K562 (cell line): ENCODE measurements at regions not wholly inside any gene's neighbourhood (a gene's known extent, or its start where the extent isn't known, plus 50 kb on each side); places are given as distances from the start of the nearest gene placed in this dataset.

Source experiments
- ATAC-seq: fragments of 200-7000 bp; cut with Tn5 transposase; 3 replicates; pipeline ENCODE4 v1.9.1; 2020; ENCODE audit warnings: moderate library complexity
- BruUV-seq: library from RNA; stranded (reverse); fragments of 400-500 nt; replicated peaks from 2 replicates; lab custom pipeline; 2021; lab: Mats Ljungman, UMichigan
- CTCF ChIA-PET: fragments of 300-600 bp; formaldehyde crosslinking; extraction: SDS; loops from one replicate; lab custom pipeline; 2021; ENCODE audit warnings: low intra/inter-chr PET ratio; lab: Yijun Ruan, JAX
- POLR2A ChIA-PET: fragments of 300-600, 350-650 bp; sonication (Branson Sonifier 250); formaldehyde crosslinking; extraction: SDS; loops from one replicate; lab custom pipeline; 2021; ENCODE audit warnings: antibody characterized with exemption, inconsistent platforms; lab: Yijun Ruan, JAX
- DNase-seq, 4 experiments: peaks; one replicate each; pipeline versions ENCODE4 v3.0.0 to v3.0.0-alpha.2; 2011 to 2018; ENCODE audit warnings: low spot score in 3 of 4, mixed read lengths in 3 of 4; ENCODE audit errors: extremely low read depth in 1 of 4
- FAIRE-seq: peaks from 2 replicates; lab custom pipeline; 2011; peaks lifted over from hg19 to GRCh38; lab: Jason Lieb, UNC
- H2AFZ ChIP-seq: 2 replicates; pipeline ENCODE4 v1.6.0; 2011; ENCODE audit warnings: low read depth, low read length, control low read depth, inconsistent platforms
- H3K27ac ChIP-seq: fragments of 200-600 bp; 3 replicates; pipeline ENCODE4 v1.8.0; 2011; ENCODE audit warnings: low read depth, mild to moderate bottlenecking, control low read depth, inconsistent platforms, low read length, moderate library complexity, mixed read lengths; ENCODE audit errors: extremely low read depth
- H3K27me3 ChIP-seq, 2 experiments: fragments of 300-600 bp in 1 of 2; 2 replicates in 1 of 2; 3 replicates in 1 of 2; pipeline versions ENCODE4 v1.6.0 to v1.8.0; 2011; ENCODE audit warnings: inconsistent platforms in 2 of 2, low read length in 2 of 2, mild to moderate bottlenecking in 1 of 2, mixed read lengths in 1 of 2, moderate library complexity in 1 of 2; ENCODE audit not compliant: control insufficient read depth in 2 of 2, insufficient read depth in 2 of 2
- H3K36me3 ChIP-seq: fragments of 300-600 bp; 3 replicates; pipeline ENCODE4 v1.8.0; 2011; ENCODE audit warnings: mild to moderate bottlenecking, low read length, inconsistent platforms; ENCODE audit not compliant: control insufficient read depth, insufficient read depth
- H3K4me1 ChIP-seq, 2 experiments: fragments of 200-600 bp in 1 of 2; replicated peaks in 1 of 2; 2 replicates in 1 of 2; 3 replicates in 1 of 2; pipeline versions ENCODE4 v1.5.1 to v1.8.0; 2011; ENCODE audit warnings: inconsistent platforms in 2 of 2, low read length in 2 of 2, mild to moderate bottlenecking in 1 of 2, mixed read lengths in 1 of 2, moderate library complexity in 1 of 2; ENCODE audit not compliant: control insufficient read depth in 2 of 2, insufficient read depth in 2 of 2
- H3K4me2 ChIP-seq: 2 replicates; pipeline ENCODE4 v1.6.1; 2011; ENCODE audit warnings: low read length, control low read depth, inconsistent platforms, mixed read lengths; ENCODE audit not compliant: insufficient read depth
- H3K4me3 ChIP-seq: fragments of 200-600 bp; sonication (generic), shearing (Covaris generic); 2 replicates; pipeline ENCODE4 v1.5.1; 2016; ENCODE audit warnings: control low read depth, inconsistent platforms
- H3K79me2 ChIP-seq: fragments of 200-600 bp; 3 replicates; pipeline ENCODE4 v1.8.0; 2011; ENCODE audit warnings: low read length, inconsistent platforms; ENCODE audit not compliant: control insufficient read depth, insufficient read depth
- H3K9ac ChIP-seq, 2 experiments: 2 replicates each; pipeline versions ENCODE4 v1.6.0 to v1.6.1; 2011; ENCODE audit warnings: low read depth in 2 of 2, low read length in 2 of 2, control low read depth in 1 of 2, inconsistent platforms in 1 of 2, mild to moderate bottlenecking in 1 of 2, mixed read lengths in 1 of 2; ENCODE audit not compliant: insufficient read depth in 1 of 2
- H3K9me1 ChIP-seq: one replicate; pipeline ENCODE4 v1.6.0; 2011; ENCODE audit warnings: inconsistent platforms, mild to moderate bottlenecking, low read length, moderate library complexity; ENCODE audit not compliant: control insufficient read depth, insufficient read depth
- H3K9me3 ChIP-seq: replicated peaks from 2 replicates; pipeline ENCODE4 v1.5.1; 2011; ENCODE audit warnings: low read depth, low read length, inconsistent platforms; ENCODE audit not compliant: control insufficient read depth, insufficient read depth
- H4K20me1 ChIP-seq: replicated peaks from 2 replicates; pipeline ENCODE4 v1.6.1; 2011; ENCODE audit warnings: low read length, inconsistent platforms, mixed read lengths; ENCODE audit not compliant: control insufficient read depth, insufficient read depth
- CBX3 ChIP-seq, 2 experiments: IDR thresholded peaks; 1 replicate in 1 of 2; 2 replicates in 1 of 2; pipeline ENCODE4 v1.6.1; 2012; ENCODE audit warnings: inconsistent platforms in 2 of 2, low read length in 2 of 2, borderline replicate concordance in 1 of 2, control low read depth in 1 of 2
- ETV1 ChIP-seq: fragments of 450-650 bp; conservative IDR thresholded peaks from 2 replicates; pipeline ENCODE4 v1.6.1; 2016; ENCODE audit warnings: missing genetic modification characterization, control low read depth, low read depth, missing compliant biosample characterization
- FOXP4 ChIP-seq: sonication (generic); formaldehyde crosslinking; IDR thresholded peaks from 2 replicates; pipeline ENCODE4 v1.8.0; 2022; ENCODE audit warnings: mild to moderate bottlenecking, missing genetic modification reagents, borderline replicate concordance
- HIVEP1 ChIP-seq: fragments of 250-450 bp; sonication (Bioruptor Pico); IDR thresholded peaks from 2 replicates; pipeline ENCODE4 v1.4.0; 2020; ENCODE audit warnings: mild to moderate bottlenecking
- HOMEZ ChIP-seq: fragments of 250-450 bp; sonication (Bioruptor Pico); IDR thresholded peaks from 2 replicates; pipeline ENCODE4 v1.4.0; 2020; ENCODE audit warnings: mild to moderate bottlenecking, moderate library complexity
- MTF1 ChIP-seq: fragments of 250-450 bp; sonication (Bioruptor Pico); IDR thresholded peaks from 2 replicates; pipeline ENCODE4 v1.9.0; 2021; ENCODE audit warnings: moderate library complexity, mild to moderate bottlenecking, inconsistent platforms, borderline replicate concordance
- NFIX ChIP-seq: fragments of 250-450 bp; sonication (Bioruptor Pico); IDR thresholded peaks from 2 replicates; pipeline ENCODE4 v1.4.0; 2020; ENCODE audit warnings: low read depth, mild to moderate bottlenecking, moderate library complexity
- PCBP1 ChIP-seq: fragments of 200-400 bp; formaldehyde crosslinking; IDR thresholded peaks from 2 replicates; pipeline ENCODE4 v1.6.1; 2018; ENCODE audit warnings: mild to moderate bottlenecking, low read depth, low read length; ENCODE audit not compliant: poor library complexity, severe bottlenecking
- TAF1 ChIP-seq: IDR thresholded peaks from 2 replicates; pipeline ENCODE4 v1.6.1; 2011; ENCODE audit warnings: mild to moderate bottlenecking, low read length, moderate library complexity; ENCODE audit not compliant: insufficient read depth, control insufficient read depth, severe bottlenecking; ENCODE audit errors: extremely low read depth
- TAF15 ChIP-seq: fragments of 200-400 bp; formaldehyde crosslinking; IDR thresholded peaks from 2 replicates; pipeline ENCODE4 v1.6.1; 2017; ENCODE audit warnings: mild to moderate bottlenecking, low read depth, low read length, moderate library complexity
- XRCC3 ChIP-seq: fragments of 450-650 bp; IDR thresholded peaks from 2 replicates; pipeline ENCODE4 v1.6.1; 2017; ENCODE audit warnings: mild to moderate bottlenecking, moderate library complexity
- ZC3H11A ChIP-seq: IDR thresholded peaks from 2 replicates; pipeline ENCODE4 v1.6.1; 2012; ENCODE audit warnings: low read depth, low read length, improper control_type of control experiment
- ZNF3 ChIP-seq: fragments of 250-450 bp; sonication (Bioruptor Pico); IDR thresholded peaks from 2 replicates; pipeline ENCODE4 v1.5.0; 2021; ENCODE audit warnings: mild to moderate bottlenecking, moderate library complexity
- ZNF512 ChIP-seq: IDR thresholded peaks from 2 replicates; pipeline ENCODE4 v1.6.1; 2016; ENCODE audit warnings: missing genetic modification characterization, missing compliant biosample characterization
- WGBS: fragments of 100-300 bp; shearing (Covaris generic); methylation state at CpG from one replicate; pipeline ENCODE4 v1.1.6; 2016; ENCODE audit warnings: low coverage, mixed read lengths; ENCODE audit not compliant: insufficient coverage; ENCODE audit errors: missing lambda C conversion rate; 5-methylcytosine and 5-hydroxymethylcytosine counted together
- in situ Hi-C: fragments of 300-500 bp; cut with MboI; formaldehyde crosslinking; loops from 4 replicates; pipeline ENCODE4 v1.15.0; 2018; ENCODE audit warnings: inconsistent platforms, mixed read lengths
- intact Hi-C: fragments of 100-400 bp; cut with micrococcal nuclease; formaldehyde crosslinking; loops from 2 replicates; pipeline ENCODE4 v1.14.2; 2022

- TF ChIP-seq ZNF512 (tag), result no peak
Observed at GRCh38 chr2:177000061-177000714, 212.4 kb upstream of the HNRNPA3 start (continued).

GRCh38 chr2:177000715-177001072, 211.9 kb upstream of the HNRNPA3 start:
- no peak for DNase-seq
- no peak for FAIRE-seq
- Histone ChIP-seq H3K79me2 (no peaks in the 10 kb centered on the region), H2AFZ (no peak overlapping the region)
- TF ChIP-seq TAF1 (no peak), ETV1 (tag) (no peak), XRCC3 (no peak), ZC3H11A (no peak), HIVEP1 (no peak), PCBP1 (no peak), NFIX (CRISPR knock-in tag) (no peak), MTF1 (no peak), TAF15 (no peak), HOMEZ (CRISPR knock-in tag) (no peak), CBX3 (IDR thresholded peaks at IDR 0.05; ENCODE audit: borderline replicate concordance in 1 of 2, low read length in 2 of 2) (no peak), FOXP4 (CRISPR knock-in tag) (no peak), ZNF3 (CRISPR knock-in tag) (no peak)
- TF ChIP-seq, all 486 proteins: peak for 0
- Histone ChIP-seq H4K20me1 (no peaks in the 10 kb centered on the region), H3K4me2 (no peak overlapping the region), H3K9ac (no peak overlapping the region), H3K9me1 (no peaks in the 10 kb centered on the region), H3K9me3 (no peaks in the 10 kb centered on the region), H3K4me1 (no peaks in the 10 kb centered on the region; a peak in 1 of 5 replicates), H3K27me3 (no peaks in the 10 kb centered on the region), H3K4me3 (no peak overlapping the region), H3K36me3 (no peaks in the 10 kb centered on the region), H3K27ac (no peak overlapping the region)
- intact Hi-C loops, result no loop called here
- ChIA-PET POLR2A (no interaction called here), CTCF (no interaction called here)
- in situ Hi-C loops, result no loop called here
- 23% methylated on average over 4 of the region's 4 CpGs for WGBS
- no TSS peak for BruUV-seq
- no peak for ATAC-seq
